ENCODE measurements at regions not wholly inside any gene's neighbourhood (a gene's known extent, or its start where the extent isn't known, plus 50 kb on each side); places are given as distances from the start of the nearest gene placed in this dataset.

- no peak for TF ChIP-seq TAF1 (IDR thresholded peaks at IDR 0.05; ENCODE audit: low read depth, low read length)
- no peak for TF ChIP-seq POU2F2 (IDR thresholded peaks at IDR 0.05; ENCODE audit: low read depth, low read length)
- no peak for TF ChIP-seq SPI1 (IDR thresholded peaks at IDR 0.05; ENCODE audit: low read depth, low read length)
- no peak for TF ChIP-seq POLR2A (IDR thresholded peaks at IDR 0.05; ENCODE audit: low read depth, low read length)
These were observed 404.9 kb downstream of the AEBP2 start for GRCh38 chr12:19844224-19844623.

All from GM12891 (cell line).